ENCODE measurements at regions not wholly inside any gene's neighbourhood (a gene's known extent, or its start where the extent isn't known, plus 50 kb on each side); places are given as distances from the start of the nearest gene placed in this dataset.

DNA sequence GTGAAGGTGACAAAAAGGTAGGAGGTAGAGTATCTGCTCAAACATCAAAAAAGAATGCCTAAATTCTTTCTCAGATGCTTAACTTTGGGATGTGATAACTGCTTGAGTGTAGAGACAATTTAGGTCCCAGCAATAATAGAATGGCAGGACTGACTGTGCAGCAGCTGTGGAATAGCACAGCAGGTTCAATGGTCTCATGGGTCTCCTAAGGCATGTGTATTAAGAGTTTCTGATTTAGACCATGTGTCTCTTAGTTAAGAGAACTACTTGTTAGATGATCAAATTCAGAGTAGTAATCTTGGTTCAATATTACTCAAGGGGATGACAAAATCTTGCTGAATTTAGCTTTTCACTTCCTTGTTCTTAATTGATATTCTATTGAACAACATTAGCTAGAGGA is 72.0 kb downstream of the ALX1 start:
- DNase-seq (ENCODE audit: low spot score), result no peak

- DNase-seq (ENCODE audit: low spot score), result no peak
Observed at GRCh38 chr12:85356596-85357385, 76.8 kb downstream of the ALX1 start.

DNA sequence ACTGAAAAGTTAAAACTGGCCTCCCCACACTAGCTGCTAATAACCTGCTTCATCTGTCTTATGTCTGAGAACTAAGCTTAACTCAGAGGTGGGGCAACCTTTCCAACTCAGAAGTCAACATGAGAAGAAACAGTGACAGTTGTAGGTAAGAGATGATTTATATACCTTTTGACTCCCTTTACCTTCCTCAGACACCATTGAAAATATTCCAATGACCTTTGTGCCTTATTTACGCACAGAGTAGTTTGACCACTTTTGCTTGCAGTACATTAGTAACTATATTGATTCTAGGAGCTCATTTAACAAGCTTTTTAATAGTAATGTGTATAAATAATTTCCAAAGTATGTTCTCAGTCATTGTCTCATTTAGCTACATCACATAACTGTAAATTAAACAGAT is 77.6 kb downstream of the ALX1 start:
- no peak for DNase-seq (ENCODE audit: low spot score)

DNA sequence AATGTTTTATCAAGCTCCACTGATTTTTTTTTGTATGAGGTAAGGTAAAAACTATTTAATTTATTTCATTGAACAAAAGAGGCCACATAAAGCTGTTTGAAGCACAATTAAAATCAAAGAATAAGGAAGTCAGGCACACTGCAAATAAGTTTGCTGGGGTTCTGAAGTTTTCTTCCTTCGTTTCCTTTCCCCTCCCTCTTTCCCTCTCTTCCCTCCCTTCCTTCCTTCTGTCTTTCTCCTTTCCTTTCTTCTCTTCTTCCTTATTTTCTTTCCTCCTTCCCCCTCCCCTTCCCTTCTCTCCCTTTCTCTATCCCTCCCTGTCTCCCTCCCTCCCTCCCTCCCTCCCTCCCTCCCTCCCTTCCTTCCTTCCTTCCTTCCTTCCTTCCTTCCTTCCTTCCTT is 78.7 kb downstream of the ALX1 start:
- no peak for DNase-seq (ENCODE audit: low spot score)

DNA sequence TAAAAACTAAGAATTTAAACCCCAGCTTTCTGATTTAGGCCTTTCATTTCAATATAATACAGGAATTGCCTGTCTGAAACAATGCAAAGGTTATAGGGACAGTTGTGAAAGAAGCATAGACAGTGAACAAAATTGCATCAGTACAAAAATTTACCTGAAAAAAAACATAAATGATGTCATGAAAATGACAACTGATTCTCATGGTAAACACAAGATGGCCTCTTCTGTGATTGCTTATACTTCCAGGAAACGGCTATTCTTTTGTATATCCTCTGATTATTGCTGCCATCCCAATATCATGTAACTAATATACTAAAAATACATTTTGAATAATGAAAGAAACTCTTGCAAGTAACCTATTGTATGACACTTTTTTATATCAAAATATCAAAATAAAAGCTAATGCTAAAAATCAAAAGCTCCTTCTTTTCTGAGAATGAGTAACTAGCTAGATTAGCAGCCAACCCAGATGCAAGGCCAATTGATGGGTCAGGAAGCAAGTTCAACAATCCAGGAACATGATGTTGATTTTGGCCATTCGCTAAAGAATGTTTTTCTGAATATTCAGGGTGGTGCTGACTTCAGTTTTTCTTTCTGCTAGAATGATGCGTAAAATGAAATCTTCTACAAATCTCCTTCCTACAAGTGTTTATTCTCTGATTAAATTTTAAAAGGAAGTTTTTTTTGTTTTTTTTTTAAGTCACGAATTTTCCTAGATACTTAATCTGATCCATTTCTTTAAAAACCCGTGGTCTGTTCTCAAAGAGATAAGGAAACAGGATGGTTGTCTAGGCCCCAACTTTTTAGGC is 83.6 kb downstream of the ALX1 start:
- DNase-seq (ENCODE audit: low spot score), result no peak

GRCh38 chr12:85367936-85368335 is 87.9 kb downstream of the ALX1 start:
- no peak for DNase-seq (ENCODE audit: low spot score)

DNA sequence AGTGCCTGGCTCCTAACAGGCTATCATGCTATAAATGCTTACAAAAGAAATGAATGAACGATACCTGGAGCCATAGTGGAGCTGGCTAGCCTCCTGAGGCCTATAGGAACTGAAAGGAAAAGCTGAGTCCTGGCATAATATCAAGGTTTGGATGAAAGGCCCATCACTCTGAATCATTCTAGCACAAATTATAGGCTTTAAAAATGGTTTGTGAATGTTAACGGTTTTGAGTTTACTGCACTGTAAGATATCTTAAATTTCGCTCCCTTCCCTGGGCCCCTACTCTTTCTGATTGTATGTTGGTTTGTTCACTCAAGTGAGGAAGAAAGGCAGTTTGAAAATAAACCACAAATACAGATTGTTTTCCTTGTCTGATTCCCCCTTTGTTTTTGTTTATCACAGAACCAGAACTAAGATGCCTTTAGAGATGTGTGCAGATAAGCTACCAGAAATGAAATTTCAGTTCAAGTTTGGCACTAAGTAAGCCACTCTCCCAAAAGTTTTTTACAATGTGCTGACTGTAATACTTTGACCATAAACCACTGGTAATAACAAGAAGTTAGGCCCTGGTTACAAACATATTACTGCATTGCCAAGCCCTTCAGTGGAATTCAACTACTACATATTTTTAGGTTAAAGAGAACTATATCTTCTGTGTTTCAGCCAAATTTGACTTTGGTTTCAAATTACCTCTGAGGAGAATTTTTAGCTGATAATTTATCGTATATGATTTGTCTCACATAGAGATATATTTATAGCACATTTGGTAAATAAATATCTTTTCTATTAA is 89.5 kb downstream of the ALX1 start:
- DNase-seq (ENCODE audit: low spot score), result no peak

- no peak for DNase-seq (ENCODE audit: low spot score)
Observed at GRCh38 chr12:85373045-85373444, 93.0 kb downstream of the ALX1 start.

GRCh38 chr12:85374981-85375380 is 95.0 kb downstream of the ALX1 start:
- no peak for DNase-seq (ENCODE audit: low spot score)

GRCh38 chr12:85385406-85385805 is 105.4 kb downstream of the ALX1 start:
- no peak for DNase-seq (ENCODE audit: low spot score)

GRCh38 chr12:85390266-85390665 is 110.2 kb downstream of the ALX1 start:
- DNase-seq (ENCODE audit: low spot score), result no peak

DNA sequence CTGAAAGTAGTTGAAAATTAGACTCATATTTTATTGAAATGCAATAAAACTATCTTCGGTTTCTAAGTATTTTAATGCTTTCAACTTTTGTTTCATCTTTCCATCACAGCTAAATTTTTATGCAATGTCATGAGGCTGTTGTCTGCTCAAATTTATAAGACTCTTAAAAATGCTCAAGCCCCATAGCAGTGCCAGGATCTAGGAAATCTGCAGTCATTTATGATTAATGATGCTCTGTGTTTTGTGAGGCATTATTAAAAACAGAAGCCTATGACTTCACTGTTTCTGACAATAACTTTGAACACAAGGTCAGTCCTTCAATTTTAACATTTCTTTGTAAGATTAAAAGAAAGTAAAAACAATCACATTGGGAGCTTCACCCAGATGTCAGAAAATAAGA is 112.5 kb downstream of the ALX1 start:
- no peak for DNase-seq (ENCODE audit: low spot score)

- no peak for DNase-seq (ENCODE audit: low spot score)
Observed at GRCh38 chr12:85393606-85394005, 113.6 kb downstream of the ALX1 start.

DNA sequence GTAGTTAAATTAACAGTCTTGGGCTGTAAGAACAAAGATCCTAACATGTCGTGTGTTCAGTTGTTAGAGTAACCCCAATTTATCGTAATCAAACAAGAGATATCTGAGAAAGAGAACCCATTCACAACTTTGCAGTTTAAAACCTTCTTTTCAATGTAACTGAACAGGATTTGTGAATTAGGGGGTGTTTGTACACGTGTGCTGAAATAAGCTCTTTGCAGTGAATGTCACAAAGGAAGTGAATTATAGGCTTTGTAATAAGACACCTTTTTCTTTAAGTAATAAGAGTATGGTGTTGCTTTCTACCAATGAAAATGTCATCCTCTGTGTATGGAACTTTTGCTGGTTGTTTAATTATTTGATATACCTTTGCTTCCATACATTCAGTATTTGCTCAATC is 114.0 kb downstream of the ALX1 start:
- DNase-seq (ENCODE audit: low spot score), result no peak

DNA sequence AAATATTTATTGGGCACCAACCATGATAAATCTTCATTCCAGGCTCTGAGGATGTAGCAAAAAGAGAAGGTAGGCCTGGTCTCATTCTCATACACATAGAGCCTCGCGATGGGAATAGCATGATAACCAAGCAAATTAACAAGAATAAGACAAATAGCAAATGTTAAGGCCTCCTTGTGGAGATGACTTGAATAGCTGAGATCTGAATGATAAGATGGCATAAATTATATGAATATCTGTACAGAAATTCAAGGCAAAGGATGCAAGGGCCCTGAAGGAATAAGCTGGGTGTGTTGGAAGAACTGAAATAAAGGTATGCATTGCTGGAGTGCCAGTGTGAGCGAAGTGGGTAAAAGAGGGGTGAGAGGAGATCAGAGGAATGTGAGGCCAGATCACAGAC is 114.8 kb downstream of the ALX1 start:
- DNase-seq (ENCODE audit: low spot score), result no peak

- DNase-seq (ENCODE audit: low spot score), result no peak
Observed at GRCh38 chr12:85405262-85405661, 125.2 kb downstream of the ALX1 start.

GRCh38 chr12:85405781-85406522 is 125.9 kb downstream of the ALX1 start:
- no peak for DNase-seq (ENCODE audit: low spot score)

GRCh38 chr12:85413266-85413665 is 133.2 kb downstream of the ALX1 start:
- DNase-seq (ENCODE audit: low spot score), result no peak

GRCh38 chr12:85422762-85423161 is 142.7 kb downstream of the ALX1 start:
- DNase-seq (ENCODE audit: low spot score), result no peak

DNA sequence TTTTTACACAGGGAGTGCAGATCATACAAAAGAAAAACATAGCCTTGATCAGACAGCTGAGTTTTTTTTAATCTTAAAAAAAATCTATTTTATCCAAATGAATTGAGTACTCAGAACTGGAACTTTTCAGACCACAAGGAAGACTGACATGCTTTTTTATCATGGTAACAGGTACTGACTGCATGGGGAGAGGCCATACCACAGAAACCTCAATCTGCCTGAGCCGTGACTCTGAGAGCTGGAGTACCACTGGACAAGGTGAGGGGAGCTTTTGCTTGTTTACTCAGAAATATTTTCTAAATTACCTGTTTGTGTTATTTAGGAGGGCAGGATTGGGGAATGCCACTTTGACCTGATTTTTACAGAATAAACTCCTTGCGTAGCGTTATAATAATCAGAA is 143.9 kb downstream of the ALX1 start:
- DNase-seq (ENCODE audit: low spot score), result no peak

DNA sequence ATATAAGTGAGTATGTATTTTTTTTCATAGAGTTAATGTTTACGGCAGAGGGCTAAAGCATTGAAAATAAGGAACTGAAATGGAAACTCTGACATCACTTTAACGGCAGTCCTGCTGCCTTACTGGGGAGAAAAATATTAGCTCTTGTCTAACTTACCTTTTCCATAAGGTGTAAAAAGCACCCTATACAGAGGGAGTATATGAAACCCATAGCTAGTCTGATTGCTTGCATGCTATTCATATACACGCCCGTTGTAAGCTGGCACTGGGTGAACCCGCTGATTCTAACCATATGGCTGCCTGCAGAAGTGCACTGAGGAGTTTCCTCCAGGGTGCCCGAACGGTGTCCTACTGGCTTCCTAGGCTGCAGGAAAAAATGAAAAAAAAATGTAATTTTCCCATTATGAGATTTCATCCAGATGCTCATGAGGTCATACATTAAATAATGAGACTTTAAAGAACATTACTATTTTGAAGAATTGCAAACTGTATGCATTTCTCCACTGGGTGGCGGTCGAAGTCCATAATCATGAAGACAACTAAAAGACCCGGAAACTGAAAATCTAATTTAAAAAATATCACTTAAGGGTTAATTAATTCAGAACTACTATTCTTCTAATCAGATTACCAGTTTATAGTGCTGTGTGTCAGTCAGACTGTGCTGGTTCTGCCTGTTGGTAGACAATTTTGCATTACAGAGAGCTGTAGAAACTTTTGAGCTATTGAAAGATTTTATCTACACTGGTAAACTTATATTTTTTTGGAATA is 144.7 kb downstream of the ALX1 start:
- no peak for DNase-seq (ENCODE audit: low spot score)

All from ureter (tissue), 1 donor.